MM.1S (cell line): ENCODE measurements at regions not wholly inside any gene's neighbourhood (a gene's known extent, or its start where the extent isn't known, plus 50 kb on each side); places are given as distances from the start of the nearest gene placed in this dataset.
"Not testable (repeated sequence)": the region's sequence is repeated elsewhere in the genome, so short reads cannot be mapped to it uniquely, and the experiment has no call there.

Source experiments
- DNase-seq: peaks from one replicate; pipeline ENCODE4 v3.0.0-alpha.2; 2015
- H2AFZ ChIP-seq: fragments of 300-600 bp; sonication (generic); 2 replicates; pipeline ENCODE4 v1.6.0; 2016; ENCODE audit warnings: antibody characterized with exemption, low read length
- H3F3A ChIP-seq: fragments of 300-600 bp; sonication (generic); 2 replicates; pipeline ENCODE4 v1.6.1; 2016; ENCODE audit warnings: mild to moderate bottlenecking, antibody characterized with exemption, low read length, moderate library complexity, mixed read lengths; ENCODE audit not compliant: insufficient read depth
- H3K27ac ChIP-seq: fragments of 300-600 bp; sonication (generic); 2 replicates; pipeline ENCODE4 v1.5.1; 2016; ENCODE audit warnings: mild to moderate bottlenecking, low read length
- H3K27me3 ChIP-seq: fragments of 300-600 bp; sonication (generic); replicated peaks from 2 replicates; pipeline ENCODE4 v1.6.0; 2016; ENCODE audit warnings: low read length; ENCODE audit not compliant: insufficient read depth
- H3K36me3 ChIP-seq: fragments of 300-600 bp; sonication (generic); replicated peaks from 2 replicates; pipeline ENCODE4 v1.6.1; 2016; ENCODE audit warnings: mild to moderate bottlenecking, low read length, mixed read lengths; ENCODE audit not compliant: insufficient read depth
- H3K4me1 ChIP-seq: fragments of 300-600 bp; sonication (generic); 2 replicates; pipeline ENCODE4 v1.6.1; 2016; ENCODE audit warnings: low read length, mixed read lengths
- H3K4me2 ChIP-seq: fragments of 300-600 bp; sonication (generic); 2 replicates; pipeline ENCODE4 v1.6.0; 2016; ENCODE audit warnings: low read depth, low read length
- H3K4me3 ChIP-seq: fragments of 300-600 bp; sonication (generic); 2 replicates; pipeline ENCODE4 v1.5.1; 2016; ENCODE audit warnings: low read length, mixed read lengths
- H3K79me2 ChIP-seq: fragments of 300-600 bp; sonication (generic); 2 replicates; pipeline ENCODE4 v1.6.1; 2016; ENCODE audit warnings: mixed run types, low read length, mixed read lengths
- H3K9ac ChIP-seq: fragments of 300-600 bp; sonication (generic); 2 replicates; pipeline ENCODE4 v1.6.1; 2016; ENCODE audit warnings: low read length, mixed read lengths
- H3K9me2 ChIP-seq: fragments of 300-600 bp; sonication (generic); replicated peaks from 2 replicates; pipeline ENCODE4 v1.6.1; 2016; ENCODE audit warnings: mild to moderate bottlenecking, low read length, mixed read lengths; ENCODE audit not compliant: insufficient read depth
- H3K9me3 ChIP-seq: fragments of 300-600 bp; sonication (generic); replicated peaks from 2 replicates; pipeline ENCODE4 v1.6.1; 2016; ENCODE audit warnings: mild to moderate bottlenecking, low read length, mixed read lengths; ENCODE audit not compliant: insufficient read depth
- H4K20me1 ChIP-seq: fragments of 300-600 bp; sonication (generic); 2 replicates; pipeline ENCODE4 v1.6.1; 2016; ENCODE audit warnings: mild to moderate bottlenecking, low read length, moderate library complexity, mixed read lengths; ENCODE audit not compliant: insufficient read depth
- EZH2 ChIP-seq: fragments of 300-600 bp; sonication (generic); optimal IDR thresholded peaks from 2 replicates; pipeline ENCODE3; 2017; ENCODE audit warnings: low read depth, mild to moderate bottlenecking, antibody characterized with exemption, low read length, mixed read lengths
- EZH2phosphoT487 ChIP-seq: fragments of 300-600 bp; sonication (generic); IDR thresholded peaks from 2 replicates; pipeline ENCODE4 v1.6.1; 2018; ENCODE audit warnings: antibody characterized with exemption, low read length
- TF ChIP-seq, protein P1 (sequence below): fragments of 300-600 bp; sonication (generic); IDR thresholded peaks from 2 replicates; pipeline ENCODE4 v1.5.1; 2016; ENCODE audit warnings: antibody characterized with exemption, low read length, mixed read lengths

DNA sequence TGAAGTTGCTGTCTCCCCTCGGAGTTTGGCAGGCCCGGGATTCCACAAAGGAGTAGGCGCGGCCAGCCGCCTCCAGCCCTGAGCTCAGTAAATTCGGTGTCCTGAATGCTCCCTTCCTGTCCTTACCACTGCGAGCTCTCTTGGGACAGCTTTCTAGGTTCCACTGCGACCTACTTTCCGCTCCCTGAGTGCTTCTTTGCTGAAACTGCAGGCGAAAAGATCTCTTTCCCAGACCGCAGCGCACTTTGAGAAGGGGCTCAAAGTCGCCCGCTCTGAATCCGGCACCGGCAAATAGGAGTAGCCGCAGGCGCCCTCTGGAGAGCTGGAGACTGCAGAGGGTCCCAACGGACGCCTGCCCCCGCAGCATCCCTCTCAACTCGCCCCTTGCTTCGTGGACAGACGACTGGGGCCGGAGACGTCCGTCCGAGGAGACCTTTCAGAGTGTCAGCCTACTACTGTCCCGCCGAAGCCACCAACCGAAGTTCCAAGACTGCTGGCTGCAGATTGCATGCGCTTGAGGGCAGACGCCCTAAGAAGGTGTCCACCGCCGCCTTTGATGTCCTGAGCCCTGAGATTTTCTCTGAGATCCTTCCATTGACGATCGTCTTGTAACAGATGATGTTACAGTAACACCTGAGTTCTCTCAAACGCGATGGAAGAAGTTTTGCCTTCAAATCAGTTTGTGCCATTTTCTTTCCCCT, 96.0 kb downstream of the ANXA2R start:
- DNase-seq: no peak
- Histone ChIP-seq H4K20me1 (no peaks in the 10 kb centered on the region), H3K79me2 (no peaks in the 10 kb centered on the region), H3K9me3 (no peaks in the 10 kb centered on the region), H3K36me3 (no peaks in the 10 kb centered on the region), H3K4me2 (no peak overlapping the region), H2AFZ (no peak overlapping the region), H3K27ac (no peak overlapping the region), H3K9me2 (no peaks in the 10 kb centered on the region), H3K27me3 (no peaks in the 10 kb centered on the region), H3K4me3 (no peak overlapping the region), H3F3A (peaks cover 5% of the 10 kb centered on the region), H3K4me1 (no peaks in the 10 kb centered on the region), H3K9ac (no peak overlapping the region)
- TF ChIP-seq EZH2 (no peak), EZH2phosphoT487 (no peak)

DNA sequence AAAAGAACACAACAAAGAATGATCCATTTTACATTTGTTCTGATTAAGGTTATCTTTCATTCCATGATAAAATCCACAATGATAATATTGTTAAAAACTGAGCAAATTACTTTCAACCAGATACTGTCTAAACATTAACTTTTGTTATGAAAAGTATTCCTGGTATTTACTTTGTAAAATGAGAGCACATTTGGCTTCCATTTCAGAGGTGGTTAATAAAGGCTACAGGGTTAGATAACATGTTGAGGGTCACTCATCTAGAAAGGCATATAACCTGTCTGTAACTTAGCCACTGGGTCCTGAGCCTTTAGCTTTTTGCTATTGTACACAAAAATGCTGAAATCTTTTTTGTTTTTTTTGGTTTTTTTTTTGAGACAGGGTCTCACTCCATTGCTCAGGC, 99.3 kb downstream of the ANXA2R start:
- no peaks in the 10 kb centered on the region for H4K20me1 ChIP-seq
- no peak for DNase-seq
- H3K27ac ChIP-seq: no peak overlapping the region
- TF ChIP-seq, protein P1, sequence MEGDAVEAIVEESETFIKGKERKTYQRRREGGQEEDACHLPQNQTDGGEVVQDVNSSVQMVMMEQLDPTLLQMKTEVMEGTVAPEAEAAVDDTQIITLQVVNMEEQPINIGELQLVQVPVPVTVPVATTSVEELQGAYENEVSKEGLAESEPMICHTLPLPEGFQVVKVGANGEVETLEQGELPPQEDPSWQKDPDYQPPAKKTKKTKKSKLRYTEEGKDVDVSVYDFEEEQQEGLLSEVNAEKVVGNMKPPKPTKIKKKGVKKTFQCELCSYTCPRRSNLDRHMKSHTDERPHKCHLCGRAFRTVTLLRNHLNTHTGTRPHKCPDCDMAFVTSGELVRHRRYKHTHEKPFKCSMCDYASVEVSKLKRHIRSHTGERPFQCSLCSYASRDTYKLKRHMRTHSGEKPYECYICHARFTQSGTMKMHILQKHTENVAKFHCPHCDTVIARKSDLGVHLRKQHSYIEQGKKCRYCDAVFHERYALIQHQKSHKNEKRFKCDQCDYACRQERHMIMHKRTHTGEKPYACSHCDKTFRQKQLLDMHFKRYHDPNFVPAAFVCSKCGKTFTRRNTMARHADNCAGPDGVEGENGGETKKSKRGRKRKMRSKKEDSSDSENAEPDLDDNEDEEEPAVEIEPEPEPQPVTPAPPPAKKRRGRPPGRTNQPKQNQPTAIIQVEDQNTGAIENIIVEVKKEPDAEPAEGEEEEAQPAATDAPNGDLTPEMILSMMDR: no peak
- no peak for TF ChIP-seq EZH2
- TF ChIP-seq EZH2phosphoT487: no peak
- H3K9me3 ChIP-seq: no peaks in the 10 kb centered on the region
- H3K36me3 ChIP-seq: no peaks in the 10 kb centered on the region
- H2AFZ ChIP-seq: no peak overlapping the region
- H3K79me2 ChIP-seq: no peaks in the 10 kb centered on the region
- H3K4me3 ChIP-seq: no peak overlapping the region
- no peaks in the 10 kb centered on the region for H3K9me2 ChIP-seq
- H3K4me2 ChIP-seq: no peak overlapping the region
- no peak overlapping the region for H3K9ac ChIP-seq
- H3K4me1 ChIP-seq: no peaks in the 10 kb centered on the region
- no peaks in the 10 kb centered on the region for H3F3A ChIP-seq
- H3K27me3 ChIP-seq: no peaks in the 10 kb centered on the region

DNA sequence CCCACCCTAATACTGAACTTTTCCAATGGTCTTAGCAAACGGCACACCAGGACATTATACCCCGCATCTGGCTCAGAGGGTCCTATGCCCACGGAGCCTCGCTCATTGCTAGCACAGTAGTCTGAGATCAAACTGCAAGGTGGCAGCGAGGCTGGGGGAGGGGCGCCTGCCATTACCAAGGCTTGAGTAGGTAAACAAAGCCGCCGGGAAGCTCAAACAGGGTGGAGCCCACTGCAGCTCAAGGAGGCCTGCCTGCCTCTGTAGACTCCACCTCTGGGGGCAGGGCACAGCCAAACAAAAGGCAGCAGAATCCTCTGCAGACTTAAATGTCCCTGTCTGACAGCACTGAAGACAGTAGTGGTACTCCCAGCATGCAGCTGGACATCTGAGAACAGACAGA, 108.1 kb downstream of the ANXA2R start:
- H3K4me1 ChIP-seq, H3K9ac ChIP-seq, H3F3A ChIP-seq, H3K9me2 ChIP-seq, H3K4me2 ChIP-seq, H3K9me3 ChIP-seq, H3K27me3 ChIP-seq, H3K27ac ChIP-seq, H3K36me3 ChIP-seq, H3K79me2 ChIP-seq, H4K20me1 ChIP-seq, H3K4me3 ChIP-seq, H2AFZ ChIP-seq, DNase-seq: not testable (repeated sequence)

DNA sequence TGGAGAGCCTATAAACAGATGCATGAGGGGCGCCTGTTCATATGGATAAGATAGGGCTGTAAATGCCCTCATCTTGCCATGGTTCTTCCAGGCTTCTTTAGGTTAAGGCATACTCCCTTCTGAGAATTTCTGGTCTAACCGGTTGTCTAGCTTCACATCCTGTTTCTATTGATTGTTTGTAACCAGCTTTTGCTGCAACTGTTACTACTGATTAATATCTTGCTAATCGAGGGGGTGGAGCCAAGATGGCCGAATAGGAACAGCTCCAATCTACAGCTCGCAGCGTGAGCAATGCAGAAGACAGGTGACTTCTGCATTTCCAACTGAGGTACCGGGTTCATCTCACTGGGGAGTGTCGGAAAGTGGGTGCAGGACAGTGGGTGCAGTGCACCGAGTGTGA, 108.7 kb downstream of the ANXA2R start:
- not testable (repeated sequence) for H4K20me1 ChIP-seq, H3F3A ChIP-seq, H3K9ac ChIP-seq, H3K4me1 ChIP-seq, H3K9me3 ChIP-seq, DNase-seq, H3K27me3 ChIP-seq, H3K4me3 ChIP-seq, H3K36me3 ChIP-seq, H3K27ac ChIP-seq, H3K4me2 ChIP-seq, H3K79me2 ChIP-seq, H2AFZ ChIP-seq, H3K9me2 ChIP-seq

DNA sequence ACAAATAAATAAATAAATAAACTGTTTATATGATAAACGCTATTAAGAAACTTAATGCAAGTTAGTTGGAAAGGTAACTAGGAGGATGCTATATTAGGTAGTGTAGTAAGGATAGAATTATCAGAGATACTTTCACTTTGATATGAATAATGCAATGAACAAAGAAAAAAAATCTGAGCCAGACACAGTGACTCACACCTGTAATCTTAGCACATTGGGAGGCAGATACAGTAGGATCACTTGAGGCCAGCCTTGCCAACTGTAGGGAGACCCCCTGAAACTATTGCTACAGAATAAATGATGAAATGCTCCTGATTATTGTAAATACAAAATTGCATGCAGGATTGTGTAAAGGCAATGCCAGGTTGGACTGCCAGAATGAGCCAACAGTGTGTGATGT, 109.2 kb downstream of the ANXA2R start:
- H3K9ac ChIP-seq: no peak overlapping the region
- no peaks in the 10 kb centered on the region for H4K20me1 ChIP-seq
- no peaks in the 10 kb centered on the region for H3K36me3 ChIP-seq
- no peak overlapping the region for H3K4me2 ChIP-seq
- H3K4me1 ChIP-seq: peaks cover 6% of the 10 kb centered on the region
- no peaks in the 10 kb centered on the region for H3K27me3 ChIP-seq
- no peaks in the 10 kb centered on the region for H3K9me3 ChIP-seq
- no peak overlapping the region for H3K27ac ChIP-seq
- H2AFZ ChIP-seq: no peak overlapping the region
- H3K79me2 ChIP-seq: no peaks in the 10 kb centered on the region
- H3K4me3 ChIP-seq: no peak overlapping the region
- DNase-seq: no peak
- H3F3A ChIP-seq: peaks cover 4% of the 10 kb centered on the region; the same call in 1 of the 2 replicates
- no peaks in the 10 kb centered on the region for H3K9me2 ChIP-seq
- TF ChIP-seq EZH2phosphoT487 (no peak), EZH2 (no peak)
- TF ChIP-seq, protein P1: no peak
